GM12874 (cell line): ENCODE measurements at regions not wholly inside any gene's neighbourhood (a gene's known extent, or its start where the extent isn't known, plus 50 kb on each side); places are given as distances from the start of the nearest gene placed in this dataset.

ENCODE experiments used
- CTCF ChIP-seq: IDR thresholded peaks from 2 replicates; pipeline ENCODE4 v1.5.1; 2011; ENCODE audit warnings: low read depth, mild to moderate bottlenecking, control low read depth, low read length, moderate library complexity; ENCODE audit not compliant: insufficient read depth

- no peak for TF ChIP-seq CTCF
Measured at GRCh38 chr6:43950051-43950605, 177.1 kb downstream of the MRPL14 start.

GRCh38 chr6:43949551-43949991, 177.7 kb downstream of the MRPL14 start:
- no peak for TF ChIP-seq CTCF

GRCh38 chr6:43948527-43949485, 178.4 kb downstream of the MRPL14 start:
- no peak for TF ChIP-seq CTCF

- TF ChIP-seq CTCF, result no peak
Measured at GRCh38 chr6:43947860-43948259, 177.8 kb downstream of the VEGFA start.

GRCh38 chr6:43946641-43947363, 176.8 kb downstream of the VEGFA start:
- TF ChIP-seq CTCF, result no peak

GRCh38 chr6:43945768-43946080, 175.7 kb downstream of the VEGFA start:
- no peak for TF ChIP-seq CTCF
